ENCODE measurements at regions not wholly inside any gene's neighbourhood (a gene's known extent, or its start where the extent isn't known, plus 50 kb on each side); places are given as distances from the start of the nearest gene placed in this dataset.

DNA sequence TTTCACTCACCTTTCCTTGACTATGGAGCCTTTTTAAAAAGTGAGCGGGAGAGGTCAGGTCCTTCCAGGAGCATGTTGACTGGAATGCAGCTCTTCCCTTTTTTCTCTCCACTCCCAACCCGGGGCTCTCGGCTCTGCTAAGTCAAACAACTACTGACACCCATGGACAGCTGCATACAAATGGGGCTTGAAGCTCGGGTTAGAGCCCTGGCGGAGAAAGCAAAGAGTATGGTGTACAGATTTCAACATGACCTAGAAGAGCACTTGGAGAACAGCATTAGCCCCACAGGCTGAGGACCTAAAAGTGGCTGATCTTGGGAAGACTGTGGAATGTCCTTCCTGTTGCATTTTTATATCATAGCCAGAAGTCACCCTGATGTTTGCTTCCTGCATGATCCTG is 162.0 kb upstream of the STMND1 start:
- H3K9me3 Mint-ChIP-seq: no peaks in the 10 kb centered on the region
- WGBS, 2 experiments (ENCODE audit: insufficient coverage in 1 of 2, insufficient read length in 1 of 2): 83 to 93% methylated on average over 3 to 5 of the region's 5 CpGs
- Histone ChIP-seq H3K9me3 (ENCODE audit: control insufficient read depth, low read length) (no peaks in the 10 kb centered on the region), H3K27me3 (ENCODE audit: control insufficient read depth, insufficient read depth, low read length, poor library complexity, severe bottlenecking) (no peaks in the 10 kb centered on the region), H3K27ac (ENCODE audit: low read depth, low read length) (no peak overlapping the region), H3K4me1 (ENCODE audit: control insufficient read depth, insufficient read depth, low read length) (no peaks in the 10 kb centered on the region), H3K4me3 (ENCODE audit: low read length) (no peak overlapping the region), H3K9ac (ENCODE audit: extremely low read depth, low read length, poor library complexity, severe bottlenecking) (no peak overlapping the region), H3K36me3 (ENCODE audit: control insufficient read depth, insufficient read depth, low read length) (no peaks in the 10 kb centered on the region)
- no peak for DNase-seq
- no peak overlapping the region for H3K4me3 Mint-ChIP-seq
- H3K36me3 Mint-ChIP-seq (ENCODE audit: low read depth): no peaks in the 10 kb centered on the region
- TF ChIP-seq, protein P1, sequence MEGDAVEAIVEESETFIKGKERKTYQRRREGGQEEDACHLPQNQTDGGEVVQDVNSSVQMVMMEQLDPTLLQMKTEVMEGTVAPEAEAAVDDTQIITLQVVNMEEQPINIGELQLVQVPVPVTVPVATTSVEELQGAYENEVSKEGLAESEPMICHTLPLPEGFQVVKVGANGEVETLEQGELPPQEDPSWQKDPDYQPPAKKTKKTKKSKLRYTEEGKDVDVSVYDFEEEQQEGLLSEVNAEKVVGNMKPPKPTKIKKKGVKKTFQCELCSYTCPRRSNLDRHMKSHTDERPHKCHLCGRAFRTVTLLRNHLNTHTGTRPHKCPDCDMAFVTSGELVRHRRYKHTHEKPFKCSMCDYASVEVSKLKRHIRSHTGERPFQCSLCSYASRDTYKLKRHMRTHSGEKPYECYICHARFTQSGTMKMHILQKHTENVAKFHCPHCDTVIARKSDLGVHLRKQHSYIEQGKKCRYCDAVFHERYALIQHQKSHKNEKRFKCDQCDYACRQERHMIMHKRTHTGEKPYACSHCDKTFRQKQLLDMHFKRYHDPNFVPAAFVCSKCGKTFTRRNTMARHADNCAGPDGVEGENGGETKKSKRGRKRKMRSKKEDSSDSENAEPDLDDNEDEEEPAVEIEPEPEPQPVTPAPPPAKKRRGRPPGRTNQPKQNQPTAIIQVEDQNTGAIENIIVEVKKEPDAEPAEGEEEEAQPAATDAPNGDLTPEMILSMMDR (conservative IDR thresholded peaks at IDR 0.05): no peak
- H3K27me3 Mint-ChIP-seq (ENCODE audit: insufficient read depth): peaks cover 1% of the 10 kb centered on the region
- H3K4me1 Mint-ChIP-seq: no peaks in the 10 kb centered on the region
- no peak overlapping the region for H3K27ac Mint-ChIP-seq

DNA sequence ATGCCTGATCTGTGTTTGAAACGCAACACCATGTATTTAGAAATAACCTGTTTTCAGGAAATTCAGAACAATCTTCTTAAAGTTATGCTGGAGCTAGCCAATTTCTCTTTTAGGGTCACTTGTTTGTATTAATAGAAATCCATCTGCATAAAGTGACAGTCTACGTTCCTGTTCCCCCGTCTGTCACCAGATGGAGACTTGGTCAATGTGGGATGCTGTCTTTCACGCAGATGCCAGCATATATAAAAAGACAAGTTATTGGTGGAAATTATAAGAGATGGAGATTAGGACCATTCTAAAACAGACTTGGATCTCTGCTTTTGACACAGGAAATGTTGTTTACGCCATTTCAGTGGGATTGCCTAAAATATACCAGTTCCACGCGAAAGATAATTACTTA is 162.5 kb upstream of the STMND1 start:
- Histone ChIP-seq H3K4me1 (ENCODE audit: control insufficient read depth, insufficient read depth, low read length) (no peaks in the 10 kb centered on the region), H3K27ac (ENCODE audit: low read depth, low read length) (no peak overlapping the region), H3K4me3 (ENCODE audit: low read length) (no peak overlapping the region), H3K9me3 (ENCODE audit: control insufficient read depth, low read length) (no peaks in the 10 kb centered on the region), H3K27me3 (ENCODE audit: control insufficient read depth, insufficient read depth, low read length, poor library complexity, severe bottlenecking) (no peaks in the 10 kb centered on the region), H3K9ac (ENCODE audit: extremely low read depth, low read length, poor library complexity, severe bottlenecking) (no peak overlapping the region), H3K36me3 (ENCODE audit: control insufficient read depth, insufficient read depth, low read length) (no peaks in the 10 kb centered on the region)
- WGBS, 2 experiments (ENCODE audit: insufficient coverage in 1 of 2, insufficient read length in 1 of 2): 89 to 93% methylated on average over 6 to 7 of the region's 7 CpGs
- Mint-ChIP-seq H3K36me3 (ENCODE audit: low read depth) (no peaks in the 10 kb centered on the region), H3K4me1 (no peaks in the 10 kb centered on the region), H3K27me3 (ENCODE audit: insufficient read depth) (peaks cover 1% of the 10 kb centered on the region), H3K4me3 (no peak overlapping the region), H3K27ac (no peak overlapping the region), H3K9me3 (no peaks in the 10 kb centered on the region)
- DNase-seq: no peak
- TF ChIP-seq, protein P1 (conservative IDR thresholded peaks at IDR 0.05): no peak

DNA sequence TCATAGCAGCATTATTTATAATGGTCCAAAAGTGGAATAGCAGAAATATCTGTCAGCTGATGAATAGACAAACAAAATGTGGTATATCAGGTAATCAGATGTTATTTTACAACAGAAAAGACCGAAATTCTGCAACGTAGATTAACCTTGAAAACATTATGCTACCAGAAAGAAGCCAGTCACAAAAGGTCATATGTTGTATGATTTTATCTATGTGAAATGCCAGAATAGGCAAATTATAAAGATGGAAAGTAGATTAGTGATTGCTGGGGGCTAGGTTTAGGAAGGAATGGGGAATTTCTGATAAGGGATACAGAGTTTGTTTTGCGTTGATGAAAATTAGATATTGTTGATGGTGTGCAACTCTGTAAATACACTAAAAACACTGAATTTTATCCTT is 165.0 kb upstream of the STMND1 start:
- Histone ChIP-seq H3K4me1 (ENCODE audit: control insufficient read depth, insufficient read depth, low read length) (no peaks in the 10 kb centered on the region), H3K9ac (ENCODE audit: extremely low read depth, low read length, poor library complexity, severe bottlenecking) (no peak overlapping the region), H3K9me3 (ENCODE audit: control insufficient read depth, low read length) (no peaks in the 10 kb centered on the region), H3K36me3 (ENCODE audit: control insufficient read depth, insufficient read depth, low read length) (no peaks in the 10 kb centered on the region), H3K4me3 (ENCODE audit: low read length) (no peak overlapping the region), H3K27ac (ENCODE audit: low read depth, low read length) (no peak overlapping the region), H3K27me3 (ENCODE audit: control insufficient read depth, insufficient read depth, low read length, poor library complexity, severe bottlenecking) (no peaks in the 10 kb centered on the region)
- Mint-ChIP-seq H3K36me3 (ENCODE audit: low read depth) (no peaks in the 10 kb centered on the region), H3K4me3 (no peak overlapping the region), H3K27me3 (ENCODE audit: insufficient read depth) (peaks cover 1% of the 10 kb centered on the region), H3K27ac (no peak overlapping the region), H3K9me3 (no peaks in the 10 kb centered on the region), H3K4me1 (no peaks in the 10 kb centered on the region)
- TF ChIP-seq, protein P1 (conservative IDR thresholded peaks at IDR 0.05): no peak
- WGBS, 2 experiments (ENCODE audit: insufficient coverage in 1 of 2, insufficient read length in 1 of 2): 91 to 100% methylated on average over 2 to 3 of the region's 3 CpGs
- no peak for DNase-seq
